HG03095 (cell line): ENCODE measurements at regions not wholly inside any gene's neighbourhood (a gene's known extent, or its start where the extent isn't known, plus 50 kb on each side); places are given as distances from the start of the nearest gene placed in this dataset.

Source experiments
- ATAC-seq: cut with Tn5 transposase; IDR thresholded peaks from one replicate; pipeline ENCODE4 v1.9.1; 2021; ENCODE audit warnings: moderate library complexity; ENCODE audit not compliant: unreplicated experiment

DNA sequence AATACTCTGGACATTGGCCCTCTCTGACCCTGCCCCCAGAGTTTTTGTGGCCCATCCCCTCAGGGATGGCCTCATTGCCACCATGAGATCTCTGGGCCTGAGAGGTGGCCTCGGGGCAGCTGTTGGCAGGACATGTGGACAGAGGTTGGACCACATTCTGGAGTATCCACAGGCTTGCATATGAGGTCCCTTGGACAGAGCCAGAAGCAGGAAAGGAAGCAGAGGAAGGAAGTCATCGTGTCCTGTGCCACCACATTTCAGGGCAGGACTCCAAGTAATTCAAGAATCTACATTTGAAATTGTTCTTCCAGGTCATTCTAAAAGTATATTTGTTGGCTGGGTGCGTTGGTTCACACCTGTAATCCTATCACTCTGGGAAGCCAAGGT, 95.9 kb upstream of the PPP2R5A start:
- ATAC-seq, result no peak

DNA sequence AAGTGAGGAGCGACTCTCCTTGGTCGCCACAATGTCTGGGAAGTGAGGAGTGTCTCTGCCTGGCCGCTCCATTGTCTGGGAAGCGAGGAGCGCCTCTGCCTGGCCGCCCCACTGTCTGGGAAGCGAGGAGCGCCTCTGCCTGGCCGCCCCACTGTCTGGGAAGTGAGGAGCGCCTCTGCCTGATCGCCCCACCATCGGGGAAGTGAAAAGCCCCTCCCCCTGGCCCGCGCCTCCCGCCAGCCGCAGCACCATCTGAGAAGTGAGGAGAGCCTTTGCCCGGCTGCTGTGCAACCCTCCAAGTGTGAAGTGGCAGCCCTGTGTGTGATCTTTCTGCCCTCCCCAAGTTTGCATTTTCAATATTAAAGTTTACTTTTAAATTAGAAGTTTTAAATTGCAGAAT, 95.0 kb upstream of the PPP2R5A start:
- ATAC-seq, result no peak

DNA sequence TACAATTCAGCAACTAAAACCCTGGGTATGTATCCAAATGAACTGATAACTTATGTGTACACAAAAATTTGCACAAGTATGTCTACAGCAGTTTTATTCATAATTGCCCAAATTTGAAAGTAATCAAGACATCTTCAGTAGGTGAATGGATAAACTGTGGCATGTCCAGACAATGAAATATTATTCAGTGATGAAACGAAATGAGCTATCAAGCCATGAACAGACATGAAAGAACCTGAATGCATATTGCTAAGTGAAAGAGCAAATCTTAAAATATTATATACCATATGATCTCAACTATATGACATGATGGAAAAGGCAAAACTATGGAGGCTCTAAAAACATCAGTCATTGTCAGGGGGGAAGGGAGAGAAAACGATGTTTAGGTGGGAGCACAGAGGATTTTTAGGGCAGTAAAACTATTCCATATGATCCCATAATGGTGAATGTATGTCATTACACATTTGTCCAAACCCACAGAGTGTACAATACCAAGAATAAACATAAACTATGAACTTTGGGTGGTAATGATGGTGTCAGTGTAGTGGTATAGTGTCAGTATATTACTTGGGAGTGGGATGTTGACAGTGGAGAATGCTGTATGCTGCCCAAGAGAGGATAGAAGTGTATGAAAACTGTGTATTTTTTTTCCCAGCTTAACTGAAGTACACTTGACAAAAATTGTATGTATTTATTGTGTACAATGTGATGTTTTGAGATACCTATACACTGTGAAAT, 92.8 kb upstream of the PPP2R5A start:
- ATAC-seq, result no peak

DNA sequence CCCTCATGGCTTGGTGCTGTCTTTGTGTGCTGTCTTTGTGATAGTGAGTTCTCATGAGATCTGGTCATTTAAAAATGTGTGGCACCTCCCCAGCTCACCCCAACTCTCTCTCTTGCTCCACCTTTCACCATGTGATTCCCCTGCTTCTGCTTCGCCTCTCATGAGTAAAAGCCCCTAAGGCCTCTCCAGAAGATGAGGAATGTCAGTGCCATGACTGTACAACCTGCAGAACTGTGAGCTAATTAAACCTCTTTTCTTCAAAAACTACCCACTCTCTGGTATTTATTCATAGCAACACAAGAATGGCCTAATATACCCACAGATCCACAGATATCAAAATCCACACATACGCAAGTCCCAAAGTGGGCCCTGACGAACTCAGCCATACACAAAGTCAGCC, 88.9 kb upstream of the PPP2R5A start:
- no peak for ATAC-seq

DNA sequence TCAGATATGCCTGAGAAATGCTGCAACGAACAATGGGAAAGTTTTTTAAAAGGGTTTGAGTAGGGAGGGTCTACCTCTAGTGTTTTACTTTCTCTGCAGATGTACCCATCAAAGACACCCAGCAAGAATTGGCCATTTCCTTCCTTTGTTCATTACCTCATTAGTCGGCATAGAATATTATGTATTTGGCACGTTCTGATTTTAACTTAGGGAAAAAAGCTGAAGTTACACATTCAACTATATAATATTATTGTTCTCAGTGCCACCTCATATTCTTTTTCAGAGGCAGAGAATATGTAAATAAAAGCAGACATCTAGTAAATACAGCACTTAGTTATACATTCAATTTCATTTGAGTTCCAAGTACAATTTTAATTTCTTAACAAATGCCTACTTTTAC, 83.7 kb upstream of the PPP2R5A start:
- no peak for ATAC-seq

DNA sequence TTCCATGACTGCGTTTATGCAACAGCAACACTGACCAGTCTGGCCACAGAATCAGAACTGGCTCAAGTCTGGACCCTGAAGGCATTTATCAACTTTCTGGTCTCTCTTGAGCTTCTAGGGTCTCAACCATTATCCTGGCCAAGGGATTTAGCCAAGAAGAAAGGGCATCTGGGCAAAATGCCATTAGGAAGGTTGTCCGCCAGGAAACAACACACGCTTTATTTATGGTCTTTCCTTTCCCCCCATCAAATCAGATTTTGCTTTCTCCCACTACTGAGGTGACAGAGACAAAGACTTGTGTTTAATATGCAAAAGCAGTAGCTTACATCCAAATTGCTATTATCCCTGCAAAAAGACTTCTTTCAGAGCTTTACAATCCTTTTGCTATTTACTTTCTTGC, 81.6 kb upstream of the PPP2R5A start:
- no peak for ATAC-seq

DNA sequence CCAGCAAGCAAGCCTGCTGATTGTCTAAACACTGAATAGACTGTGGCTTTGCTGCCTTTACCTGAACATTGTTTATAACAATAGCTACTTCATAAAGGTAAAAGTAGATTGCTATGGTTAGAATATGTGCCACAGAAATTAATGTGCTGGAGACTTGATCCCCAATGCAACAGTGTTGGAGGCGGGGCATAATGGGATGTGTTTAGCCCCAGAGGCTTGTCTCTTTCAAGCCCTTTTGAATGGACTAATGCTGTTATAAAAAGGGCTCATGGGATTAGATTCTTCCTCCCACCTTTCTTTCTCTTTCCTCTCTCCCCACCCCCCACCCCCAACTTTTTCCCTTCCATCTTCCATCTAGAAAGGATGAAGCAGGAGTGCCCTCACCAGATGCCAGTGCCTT, 80.2 kb upstream of the PPP2R5A start:
- no peak for ATAC-seq

DNA sequence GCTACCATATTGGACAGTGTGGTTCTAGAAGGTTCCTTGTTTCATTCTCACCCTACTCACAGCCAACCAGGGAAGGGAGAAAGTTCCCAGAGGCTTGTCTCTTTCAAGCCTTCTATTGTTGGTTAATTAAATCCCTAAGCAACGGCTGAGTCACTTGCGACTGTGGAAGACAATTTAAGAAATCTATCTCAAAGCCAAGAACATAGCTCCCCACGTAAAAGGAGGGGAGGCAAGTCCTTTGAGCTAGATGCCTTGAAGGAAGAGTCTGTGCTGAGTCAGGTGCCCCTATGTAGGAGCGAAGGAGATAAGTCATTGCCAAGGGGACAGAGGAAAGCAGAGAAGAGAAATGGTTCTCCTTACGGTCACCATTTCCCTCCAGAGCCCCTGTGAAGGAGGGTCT, 79.4 kb upstream of the PPP2R5A start:
- no peak for ATAC-seq

DNA sequence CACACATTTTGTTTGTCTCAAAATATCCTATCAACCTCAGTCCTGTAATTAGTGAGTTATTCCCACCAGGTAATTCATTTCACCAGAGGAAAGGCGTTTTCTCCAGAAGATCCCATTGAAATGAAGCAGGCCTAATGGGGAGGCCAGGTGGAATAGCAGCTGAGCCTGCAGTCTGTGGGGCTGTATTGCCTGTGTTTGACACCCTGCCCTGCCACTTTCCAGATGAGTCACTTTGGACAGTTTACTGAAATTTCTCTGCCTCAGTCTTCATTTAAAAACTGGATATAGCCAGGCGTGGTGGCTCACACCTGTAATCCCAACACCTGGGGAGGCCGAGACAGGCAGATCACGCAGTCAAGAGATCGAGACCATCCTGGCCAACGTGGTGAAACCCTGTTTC, 78.1 kb upstream of the PPP2R5A start:
- no peak for ATAC-seq

DNA sequence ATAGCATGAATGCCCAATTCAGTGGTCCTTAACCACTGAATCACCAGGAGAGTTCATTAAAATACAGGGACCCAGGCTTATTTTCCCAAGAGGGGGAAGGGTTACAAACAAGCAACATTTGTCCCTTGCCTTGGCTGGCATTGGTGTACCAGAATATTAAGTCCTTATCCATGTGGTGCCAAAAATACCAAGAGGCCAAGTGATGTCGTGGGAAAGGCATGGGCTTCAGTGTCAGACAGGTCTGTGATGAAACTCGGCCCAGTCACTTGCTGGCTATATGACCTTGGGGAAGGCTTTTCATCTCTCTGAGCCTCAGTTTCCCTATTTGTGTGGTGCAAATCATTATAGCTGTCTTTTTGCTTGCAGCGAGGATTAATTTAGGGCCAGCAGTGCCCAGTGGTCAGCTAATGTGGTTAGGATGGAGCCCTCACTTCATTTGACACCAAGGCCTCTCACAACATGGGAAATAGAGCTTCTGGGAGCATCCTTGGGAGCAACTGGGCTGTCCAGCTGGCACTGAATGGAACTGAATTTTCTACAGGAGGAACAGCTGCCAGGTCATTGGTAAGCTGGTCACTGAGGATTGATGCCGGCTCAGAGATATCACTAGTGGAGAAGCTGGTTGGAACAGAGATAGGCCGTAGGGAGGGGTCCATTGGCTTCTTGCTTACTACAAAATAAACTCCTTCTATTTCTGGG, 77.2 kb upstream of the PPP2R5A start:
- no peak for ATAC-seq

DNA sequence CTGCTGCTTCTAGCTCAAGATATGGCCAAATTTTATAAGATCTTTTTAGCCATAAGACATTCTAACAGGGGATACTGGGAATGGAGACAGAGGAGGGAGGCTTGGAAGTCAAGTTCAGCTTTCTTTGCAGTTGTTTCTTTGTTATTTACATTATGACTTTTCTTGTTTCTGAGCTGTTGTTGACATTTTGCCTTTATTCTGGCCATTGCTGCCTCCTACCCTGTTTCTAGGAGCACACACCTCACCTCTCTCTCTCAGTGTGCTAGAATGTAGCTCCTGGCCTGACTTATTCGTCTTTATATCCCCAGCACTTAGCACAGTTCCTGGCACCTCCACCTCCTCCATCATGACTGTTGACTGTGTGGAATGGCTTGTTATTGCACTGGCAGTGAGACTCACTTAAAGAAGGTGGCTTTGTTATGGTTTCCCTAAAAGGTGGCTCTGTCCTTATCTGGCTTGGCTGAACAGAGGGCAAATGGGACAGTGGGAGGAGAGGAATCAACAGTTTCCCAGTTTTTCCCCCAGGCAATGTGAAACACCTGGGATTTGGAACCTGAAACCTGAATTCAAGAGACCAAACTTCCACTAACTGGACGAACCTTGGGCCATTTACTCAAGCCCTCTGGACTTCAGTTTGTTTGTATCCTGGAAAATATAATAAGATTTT, 76.1 kb upstream of the PPP2R5A start:
- ATAC-seq, result no peak

DNA sequence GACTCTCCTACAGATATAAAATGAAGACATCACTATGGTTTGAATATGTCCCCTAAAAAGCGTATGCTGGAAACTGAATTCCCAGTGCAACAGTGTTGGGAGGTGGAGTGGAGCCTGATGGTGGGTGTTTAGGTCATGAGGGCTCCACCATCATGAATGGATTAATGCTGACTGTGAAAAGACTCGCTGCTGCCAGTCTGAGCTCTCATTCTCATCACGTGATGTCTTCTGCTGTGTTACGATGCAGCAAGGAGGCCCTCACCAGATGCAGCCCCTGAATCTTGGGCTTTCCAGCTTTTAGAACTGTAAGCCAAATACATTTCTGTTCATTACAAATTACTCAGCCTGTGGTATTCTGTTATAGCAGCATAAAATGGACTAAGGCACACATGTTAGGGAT, 73.8 kb upstream of the PPP2R5A start:
- no peak for ATAC-seq

DNA sequence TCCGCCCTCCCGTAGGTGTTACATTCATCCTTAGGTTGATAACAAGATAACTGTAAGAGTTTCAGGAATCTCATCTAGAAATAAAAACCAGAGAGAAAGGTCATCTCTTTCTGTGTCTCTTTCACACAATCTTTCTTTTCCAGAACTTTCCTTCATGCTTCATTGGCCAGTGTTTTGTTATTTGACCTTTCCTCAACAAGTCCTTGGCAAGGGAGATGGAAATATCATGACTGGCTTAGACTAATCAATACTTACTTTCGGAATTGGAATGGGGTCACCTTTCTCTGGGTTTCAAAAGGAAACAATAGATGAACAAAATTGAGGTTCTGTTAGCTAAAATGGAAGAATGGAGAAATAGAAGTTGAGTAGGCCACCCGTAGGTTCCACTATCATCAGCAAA, 72.9 kb upstream of the PPP2R5A start:
- no peak for ATAC-seq

DNA sequence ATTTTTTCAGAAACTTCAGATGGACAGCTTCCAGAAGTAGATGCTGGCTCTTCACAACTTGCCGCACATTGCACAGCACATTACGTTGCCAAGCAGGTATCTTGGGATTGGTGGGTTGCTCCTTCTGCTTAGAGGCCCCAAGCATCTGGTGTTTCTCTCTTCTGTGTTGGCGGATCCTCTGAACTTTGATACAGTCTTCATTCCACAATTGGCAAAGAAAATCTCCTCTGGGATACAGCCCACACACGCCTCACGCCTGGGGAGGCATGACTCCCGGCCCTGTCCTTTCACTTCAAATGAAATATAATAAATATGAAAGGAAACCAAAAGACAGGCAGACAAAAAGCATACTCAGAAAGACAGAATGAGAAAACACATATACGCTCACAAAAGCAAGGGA, 72.3 kb upstream of the PPP2R5A start:
- ATAC-seq, result no peak

DNA sequence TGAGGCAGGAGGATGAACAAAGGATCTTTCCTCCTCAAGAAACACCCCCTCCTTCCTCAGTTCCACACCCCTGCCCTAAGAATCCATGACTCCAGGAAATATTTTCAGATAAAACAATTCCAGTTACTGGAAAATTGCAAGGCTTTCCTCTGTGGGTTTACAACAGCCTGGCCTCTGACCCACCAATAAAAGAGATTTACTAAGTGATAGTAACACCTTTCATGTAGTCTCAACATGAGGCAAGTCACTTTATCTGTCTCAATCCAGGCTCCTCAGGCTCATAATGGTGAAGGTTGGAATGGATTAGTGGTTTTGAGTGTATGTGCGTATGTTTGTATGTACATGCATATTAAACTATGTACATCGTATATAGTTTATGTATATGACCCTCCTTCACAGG, 71.4 kb upstream of the PPP2R5A start:
- no peak for ATAC-seq

DNA sequence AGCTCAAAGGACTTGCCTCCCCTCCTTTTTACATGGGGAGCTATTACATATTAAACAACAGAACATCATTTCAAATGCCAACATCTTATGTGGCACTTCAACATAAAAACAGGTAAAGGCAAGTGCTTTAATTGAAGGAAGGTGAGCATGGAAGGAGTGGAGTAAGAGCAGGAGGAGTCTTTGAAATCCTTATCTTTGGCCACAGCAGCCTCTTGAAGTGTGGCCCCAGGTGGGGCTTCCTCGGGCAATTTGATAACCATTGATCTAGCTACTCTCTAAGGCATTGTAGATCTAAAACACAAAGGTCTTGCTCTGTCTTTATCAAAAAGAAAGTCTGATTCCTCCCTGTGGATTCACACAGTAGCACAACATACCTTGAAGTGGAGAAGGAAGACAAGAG, 70.9 kb upstream of the PPP2R5A start:
- no peak for ATAC-seq

DNA sequence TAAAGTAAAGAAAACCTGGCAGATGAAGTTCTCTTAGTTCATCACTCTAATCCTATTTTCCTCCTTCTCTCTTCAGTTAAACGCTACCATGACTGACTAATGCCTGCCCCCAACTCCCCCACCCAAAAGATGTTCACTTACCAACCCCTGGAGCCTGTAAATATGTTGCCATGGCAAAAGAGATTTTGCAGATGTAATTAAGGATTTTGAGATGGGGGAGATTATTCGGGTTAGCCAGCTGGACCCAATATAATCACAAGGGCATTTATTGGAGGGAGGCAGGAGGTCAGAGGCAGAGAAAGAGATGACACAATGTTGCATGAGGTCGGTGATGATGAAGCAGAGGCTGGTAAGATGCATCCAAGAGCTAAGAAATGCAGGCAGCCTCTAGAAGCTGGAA, 69.3 kb upstream of the PPP2R5A start:
- no peak for ATAC-seq

DNA sequence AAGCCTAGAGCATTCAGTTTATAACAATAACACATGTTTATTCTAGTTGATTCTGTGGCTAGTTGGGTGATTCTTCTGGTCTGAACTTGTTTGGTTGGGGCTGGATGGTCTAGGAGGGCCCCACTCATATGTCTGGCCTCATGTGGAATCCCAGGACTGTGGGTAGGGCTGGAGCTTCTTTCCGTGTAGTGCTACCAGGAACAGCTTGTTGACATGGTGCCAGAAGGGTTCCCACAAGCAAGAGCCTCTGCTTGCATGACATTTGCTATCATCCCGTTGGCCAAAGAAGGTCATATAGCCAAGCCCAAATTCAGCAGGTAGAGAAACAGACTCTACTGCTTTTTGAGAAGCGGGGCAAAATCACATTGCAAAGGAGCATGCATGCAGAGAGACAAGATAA, 67.6 kb upstream of the PPP2R5A start:
- no peak for ATAC-seq

DNA sequence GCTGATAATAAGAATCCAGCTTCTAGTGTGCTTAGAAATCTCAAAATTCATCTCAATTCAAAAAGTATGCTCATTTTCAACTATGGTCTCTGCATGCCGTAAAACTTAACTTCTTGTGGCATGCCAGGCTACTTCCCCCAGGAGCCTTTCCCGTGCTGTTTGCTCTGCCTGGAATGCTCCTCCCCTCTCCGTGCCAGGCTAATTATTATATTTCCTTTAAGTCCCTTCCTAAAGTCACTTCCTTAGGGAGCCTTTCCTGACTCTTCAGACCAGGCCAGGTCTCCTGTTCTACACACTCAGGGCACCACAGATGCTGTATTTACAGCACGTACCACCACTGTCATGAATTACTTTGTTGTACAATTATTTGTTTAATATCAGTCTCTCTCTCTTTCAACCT, 67.1 kb upstream of the PPP2R5A start:
- ATAC-seq, result no peak

DNA sequence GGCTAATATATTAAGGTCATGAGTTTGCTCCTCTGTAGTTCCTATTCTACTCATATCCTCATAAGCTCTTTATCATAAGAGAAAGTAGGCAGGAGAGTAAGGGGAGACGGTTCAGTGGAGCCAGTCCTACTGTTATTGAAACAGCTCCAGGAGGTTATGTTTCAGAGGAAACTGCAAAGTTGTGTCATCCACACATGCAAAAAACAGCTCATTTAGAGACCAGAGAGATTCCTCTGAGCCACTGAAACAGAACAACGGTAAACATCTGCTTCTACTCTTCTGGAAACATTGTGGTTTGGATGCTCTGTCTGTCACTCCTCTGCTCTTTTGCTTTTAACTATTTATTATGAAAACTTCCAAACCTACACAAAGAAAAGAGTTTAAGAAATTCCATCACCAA, 66.3 kb upstream of the PPP2R5A start:
- peak; percentile 89 for ATAC-seq

DNA sequence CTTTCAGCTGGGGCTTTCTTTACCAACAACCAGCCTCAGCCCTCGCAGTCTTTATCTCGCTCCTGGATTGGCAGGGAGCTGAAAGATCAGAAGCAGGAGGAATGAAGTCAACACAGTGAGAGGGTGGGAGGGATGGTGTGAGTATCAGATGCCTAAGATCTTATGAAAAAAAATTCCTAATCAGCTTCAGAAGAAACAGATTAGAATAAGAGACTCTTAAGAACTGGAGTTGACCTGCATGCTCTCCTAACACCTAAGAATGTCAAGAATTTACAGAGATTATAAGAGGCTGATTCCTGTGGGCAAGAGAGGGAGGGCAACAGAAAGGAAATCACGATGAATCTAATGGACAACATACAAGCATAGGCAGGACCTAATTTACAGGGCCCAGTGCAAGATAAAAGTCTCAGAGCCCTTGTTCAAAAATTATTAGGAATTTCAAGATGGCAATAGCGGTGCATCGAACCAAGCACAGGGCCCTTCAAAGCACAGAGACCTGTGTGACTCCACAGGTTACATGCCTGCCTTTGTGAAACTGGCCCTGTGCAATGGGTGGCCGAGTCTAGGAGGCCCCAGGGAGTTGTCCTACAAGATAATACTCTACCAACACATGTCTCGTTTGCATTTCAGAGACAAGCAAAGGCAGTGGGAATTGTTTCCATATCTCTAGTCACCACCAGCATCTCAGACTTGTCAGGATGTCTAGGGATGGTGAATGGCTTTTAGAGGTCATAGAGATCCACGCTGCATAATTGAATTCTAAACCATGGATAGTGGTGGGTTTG, 65.3 kb upstream of the PPP2R5A start:
- ATAC-seq, result no peak

DNA sequence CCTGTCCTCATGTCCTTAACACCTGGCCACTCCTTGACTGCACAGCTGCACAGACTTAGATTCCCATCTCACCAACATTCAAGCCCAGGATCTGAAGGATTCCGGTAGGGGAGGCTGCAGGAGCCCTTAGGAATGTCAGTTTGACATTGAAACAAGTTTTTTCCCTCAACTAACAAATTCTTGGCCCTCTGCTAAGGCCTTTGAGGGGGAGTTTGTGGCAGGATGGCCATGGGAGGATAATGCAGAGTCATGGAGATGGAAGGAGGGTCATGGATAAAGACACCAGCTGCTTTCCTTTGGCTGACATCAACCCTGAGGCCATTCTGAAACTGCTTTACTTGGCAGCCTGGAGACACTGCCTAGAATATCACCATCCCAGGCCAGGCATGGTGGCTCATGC, 63.4 kb upstream of the PPP2R5A start:
- ATAC-seq, result no peak
